CD14-positive monocyte (primary cell): ENCODE measurements at regions not wholly inside any gene's neighbourhood (a gene's known extent, or its start where the extent isn't known, plus 50 kb on each side); places are given as distances from the start of the nearest gene placed in this dataset.
A peak's percentile ranks its signal among the peaks of the same experiment; 100 is the strongest.

Experiments used
- DNase-seq, 3 donors: peaks; one replicate each; pipeline ENCODE4 v3.0.0-alpha.2; 2011 to 2022
- H2AFZ ChIP-seq: 2 replicates; pipeline ENCODE4 v1.6.0; 2012; ENCODE audit warnings: mild to moderate bottlenecking, low read depth, low read length, inconsistent platforms; ENCODE audit not compliant: insufficient read depth, poor library complexity, severe bottlenecking
- H3K27ac ChIP-seq, 2 donors: 1 replicate in 1 of 2; 2 replicates in 1 of 2; pipeline ENCODE4 v1.5.1; 2012 to 2013; ENCODE audit warnings: low read length in 2 of 2, control low read depth in 1 of 2, inconsistent platforms in 1 of 2, low read depth in 1 of 2, mild to moderate bottlenecking in 1 of 2
- H3K27me3 ChIP-seq, 2 donors: one replicate each; pipeline versions ENCODE4 v1.6.0 to v1.6.1; 2011 to 2013; ENCODE audit warnings: low read length in 2 of 2; ENCODE audit not compliant: control insufficient read depth in 2 of 2, insufficient read depth in 2 of 2
- H3K36me3 ChIP-seq, 2 donors: replicated peaks in 1 of 2; 1 replicate in 1 of 2; 2 replicates in 1 of 2; pipeline versions ENCODE4 v1.5.1 to v1.6.1; 2012 to 2013; ENCODE audit warnings: low read length in 2 of 2, control low read depth in 1 of 2, inconsistent platforms in 1 of 2, mild to moderate bottlenecking in 1 of 2; ENCODE audit not compliant: insufficient read depth in 2 of 2, control insufficient read depth in 1 of 2
- H3K4me1 ChIP-seq, 2 donors: 1 replicate in 1 of 2; 2 replicates in 1 of 2; pipeline versions ENCODE4 v1.5.1 to v1.6.1; 2012 to 2013; ENCODE audit warnings: low read length in 2 of 2, control low read depth in 1 of 2, inconsistent platforms in 1 of 2, mild to moderate bottlenecking in 1 of 2, moderate library complexity in 1 of 2; ENCODE audit not compliant: insufficient read depth in 2 of 2, control insufficient read depth in 1 of 2
- H3K4me2 ChIP-seq: replicated peaks from 2 replicates; pipeline ENCODE3; 2012; ENCODE audit warnings: low read length, moderate library complexity, mild to moderate bottlenecking; ENCODE audit not compliant: poor library complexity, severe bottlenecking; ENCODE audit errors: extremely low read depth
- H3K4me3 ChIP-seq, 3 experiments: fragments of 200-600 bp in 1 of 3; sonication (generic) in 1 of 3; replicated peaks in 1 of 3; 1 replicate in 2 of 3; 2 replicates in 1 of 3; pipeline ENCODE4 v1.5.1; 2011 to 2013; ENCODE audit warnings: low read length in 3 of 3, mild to moderate bottlenecking in 3 of 3, control low read depth in 2 of 3, low read depth in 2 of 3, inconsistent platforms in 1 of 3, moderate library complexity in 1 of 3
- H3K79me2 ChIP-seq: 2 replicates; pipeline ENCODE4 v1.6.0; 2012; ENCODE audit warnings: mild to moderate bottlenecking, control low read depth, inconsistent platforms, low read length, moderate library complexity; ENCODE audit not compliant: insufficient read depth
- H3K9ac ChIP-seq: 2 replicates; pipeline ENCODE4 v1.6.0; 2017; ENCODE audit warnings: low read length, mild to moderate bottlenecking; ENCODE audit not compliant: insufficient read depth, poor library complexity, severe bottlenecking
- H3K9me3 ChIP-seq, 2 donors: replicated peaks in 1 of 2; 1 replicate in 1 of 2; 2 replicates in 1 of 2; pipeline versions ENCODE4 v1.5.1 to v1.6.1; 2012 to 2013; ENCODE audit warnings: low read length in 2 of 2, control low read depth in 1 of 2; ENCODE audit not compliant: control insufficient read depth in 1 of 2, insufficient read depth in 1 of 2
- H4K20me1 ChIP-seq: 2 replicates; pipeline ENCODE4 v1.6.0; 2012; ENCODE audit warnings: mild to moderate bottlenecking, low read length, control low read depth, moderate library complexity; ENCODE audit not compliant: insufficient read depth
- H3K27ac Mint-ChIP-seq, 7 donors: one replicate each; pipeline ENCODE4 v1.8.0; 2020; ENCODE audit warnings: mild to moderate bottlenecking in 7 of 7, mixed read lengths in 7 of 7, moderate library complexity in 6 of 7, inconsistent platforms in 2 of 7
- H3K27me3 Mint-ChIP-seq, 3 donors: one replicate each; pipeline ENCODE4 v1.8.0; 2021 to 2022; ENCODE audit warnings: low read depth in 3 of 3, mild to moderate bottlenecking in 3 of 3, mixed read lengths in 3 of 3, moderate library complexity in 3 of 3, inconsistent platforms in 1 of 3
- H3K36me3 Mint-ChIP-seq, 2 donors: one replicate each; pipeline ENCODE4 v1.8.0; 2020; ENCODE audit warnings: mixed read lengths in 2 of 2, inconsistent platforms in 1 of 2, mild to moderate bottlenecking in 1 of 2
- H3K4me1 Mint-ChIP-seq: one replicate; pipeline ENCODE4 v1.8.0; 2020; ENCODE audit warnings: mild to moderate bottlenecking, mixed read lengths
- H3K4me3 Mint-ChIP-seq, 2 donors: one replicate each; pipeline ENCODE4 v1.8.0; 2020; ENCODE audit warnings: mild to moderate bottlenecking in 2 of 2, mixed read lengths in 2 of 2, moderate library complexity in 1 of 2
- H3K9me3 Mint-ChIP-seq, 7 donors: one replicate each; pipeline ENCODE4 v1.8.0; 2020 to 2022; ENCODE audit warnings: mixed read lengths in 7 of 7, mild to moderate bottlenecking in 6 of 7, moderate library complexity in 6 of 7, inconsistent platforms in 2 of 7
- CTCF ChIP-seq: fragments of 200-600 bp; IDR thresholded peaks from one replicate; pipeline ENCODE4 v1.8.0; 2022; ENCODE audit warnings: antibody characterized with exemption, mild to moderate bottlenecking
- whole genome bisulfite sequencing: methylation state at CpG from one replicate; pipeline ENCODE4 v1.1.5; 2013; ENCODE audit warnings: missing lambda C conversion rate; ENCODE audit not compliant: insufficient coverage; 5-methylcytosine and 5-hydroxymethylcytosine counted together
- intact Hi-C, 2 donors: fragments of 100-400 bp; cut with micrococcal nuclease; formaldehyde crosslinking; loops; one replicate each; pipeline versions ENCODE4 v1.15.0 to v1.15.1; 2023

- Histone ChIP-seq H4K20me1 (no peaks in the 10 kb centered on the region), H2AFZ (no peak overlapping the region), H3K36me3 (no peaks in the 10 kb centered on the region), H3K27me3 (no peaks in the 10 kb centered on the region), H3K4me2 (no peak overlapping the region), H3K27ac (no peak overlapping the region), H3K9ac (no peak overlapping the region), H3K4me1 (peaks cover 12 to 17% of the 10 kb centered on the region in 2 donors), H3K9me3 (peaks cover 0 to 2% of the 10 kb centered on the region in 2 donors), H3K79me2 (no peaks in the 10 kb centered on the region), H3K4me3 (no peak overlapping the region)
- H3K4me3 Mint-ChIP-seq, result no peak overlapping the region
- DNase-seq, result no peak
- peaks cover 0 to 4% (median 2%) of the 10 kb centered on the region in 3 donors for H3K27me3 Mint-ChIP-seq
- peaks cover 4 to 20% (median 9%) of the 10 kb centered on the region in 7 donors for H3K9me3 Mint-ChIP-seq
- H3K27ac Mint-ChIP-seq, result no peak overlapping the region
- WGBS, result 94% methylated on average over 7 of the region's 12 CpGs
- peaks cover 26% of the 10 kb centered on the region for H3K4me1 Mint-ChIP-seq
- intact Hi-C loops, result no loop called here
- H3K36me3 Mint-ChIP-seq, result no peaks in the 10 kb centered on the region
- TF ChIP-seq CTCF, result no peak
Measured at GRCh38 chr9:16343249-16344237, 526.9 kb downstream of the BNC2 start.

GRCh38 chr9:16344343-16344742, 526.1 kb downstream of the BNC2 start:
- H3K4me3 ChIP-seq, result no peak overlapping the region
- no peaks in the 10 kb centered on the region for H3K36me3 ChIP-seq
- H3K4me1 ChIP-seq, result peaks cover 12 to 17% of the 10 kb centered on the region in 2 donors
- Mint-ChIP-seq H3K27me3 (peaks cover 0 to 2% (median 2%) of the 10 kb centered on the region in 3 donors), H3K4me1 (peaks cover 26% of the 10 kb centered on the region), H3K9me3 (peaks cover 4 to 20% (median 9%) of the 10 kb centered on the region in 7 donors), H3K36me3 (no peaks in the 10 kb centered on the region), H3K27ac (peak overlapping the region in 2 of 7 donors; percentile 13 to 58), H3K4me3 (no peak overlapping the region)
- no peaks in the 10 kb centered on the region for H3K79me2 ChIP-seq
- 93% methylated on average over 2 of the region's 6 CpGs for WGBS
- no peaks in the 10 kb centered on the region for H4K20me1 ChIP-seq
- H3K27ac ChIP-seq, result no peak overlapping the region
- no peak overlapping the region for H3K4me2 ChIP-seq
- intact Hi-C loops, result no loop called here
- DNase-seq, result no peak
- TF ChIP-seq CTCF, result no peak
- no peak overlapping the region for H2AFZ ChIP-seq
- H3K9ac ChIP-seq, result no peak overlapping the region
- peaks cover 0 to 2% of the 10 kb centered on the region in 2 donors for H3K9me3 ChIP-seq
- no peaks in the 10 kb centered on the region for H3K27me3 ChIP-seq
